Natural killer cell (primary cell): ENCODE measurements at regions not wholly inside any gene's neighbourhood (a gene's known extent, or its start where the extent isn't known, plus 50 kb on each side); places are given as distances from the start of the nearest gene placed in this dataset.

Experiments used
- ATAC-seq, 3 donors: fragments of 150-1000 bp in 2 of 3; fragments of 200-7000 bp in 1 of 3; cut with Tn5 transposase; 1 replicate in 1 of 3; 2 replicates in 2 of 3; pipeline ENCODE4 v1.10.0; 2021; ENCODE audit warnings: mild to moderate bottlenecking in 2 of 3, moderate library complexity in 2 of 3
- DNase-seq, 2 donors: peaks; one replicate each; pipeline versions ENCODE4 v3.0.0 to v3.0.0-alpha.2; 2013 to 2021; ENCODE audit warnings: mixed read lengths in 1 of 2
- H3K27ac ChIP-seq: one replicate; pipeline ENCODE4 v1.5.1; 2013; ENCODE audit warnings: mild to moderate bottlenecking, low read length
- H3K27me3 ChIP-seq: one replicate; pipeline ENCODE4 v1.6.1; 2013; ENCODE audit warnings: low read length; ENCODE audit not compliant: control insufficient read depth, insufficient read depth
- H3K36me3 ChIP-seq: one replicate; pipeline ENCODE4 v1.6.1; 2013; ENCODE audit warnings: low read length; ENCODE audit not compliant: control insufficient read depth, insufficient read depth
- H3K4me1 ChIP-seq: one replicate; pipeline ENCODE4 v1.6.1; 2013; ENCODE audit warnings: low read length; ENCODE audit not compliant: control insufficient read depth, insufficient read depth
- H3K4me3 ChIP-seq: one replicate; pipeline ENCODE4 v1.5.1; 2013; ENCODE audit warnings: low read length
- H3K9me3 ChIP-seq: one replicate; pipeline ENCODE4 v1.6.1; 2013; ENCODE audit warnings: low read length; ENCODE audit not compliant: control insufficient read depth, insufficient read depth
- H3K27ac Mint-ChIP-seq, 2 donors: one replicate each; pipeline ENCODE4 v1.8.0; 2022; ENCODE audit warnings: mild to moderate bottlenecking in 2 of 2, mixed read lengths in 2 of 2, moderate library complexity in 1 of 2
- H3K27me3 Mint-ChIP-seq, 2 donors: one replicate each; pipeline ENCODE4 v1.8.0; 2022; ENCODE audit warnings: low read depth in 2 of 2, mixed read lengths in 2 of 2
- H3K36me3 Mint-ChIP-seq: one replicate; pipeline ENCODE4 v1.8.0; 2022; ENCODE audit warnings: mixed read lengths
- H3K4me1 Mint-ChIP-seq, 2 donors: one replicate each; pipeline ENCODE4 v1.8.0; 2022; ENCODE audit warnings: mixed read lengths in 2 of 2
- H3K4me3 Mint-ChIP-seq: one replicate; pipeline ENCODE4 v1.8.0; 2022; ENCODE audit warnings: mild to moderate bottlenecking, moderate library complexity, mixed read lengths
- H3K9me3 Mint-ChIP-seq, 2 donors: one replicate each; pipeline ENCODE4 v1.8.0; 2022; ENCODE audit warnings: mixed read lengths in 2 of 2
- CTCF ChIP-seq: fragments of 200-600 bp; IDR thresholded peaks from one replicate; pipeline ENCODE4 v1.8.0; 2022; ENCODE audit warnings: antibody characterized with exemption
- WGBS: methylation state at CpG from one replicate; pipeline ENCODE4 v1.1.7; 2013; ENCODE audit warnings: missing lambda C conversion rate; ENCODE audit not compliant: insufficient coverage; 5-methylcytosine and 5-hydroxymethylcytosine counted together
- intact Hi-C: fragments of 100-400 bp; cut with micrococcal nuclease; formaldehyde crosslinking; loops from one replicate; pipeline ENCODE4 v1.14.2; 2022

DNA sequence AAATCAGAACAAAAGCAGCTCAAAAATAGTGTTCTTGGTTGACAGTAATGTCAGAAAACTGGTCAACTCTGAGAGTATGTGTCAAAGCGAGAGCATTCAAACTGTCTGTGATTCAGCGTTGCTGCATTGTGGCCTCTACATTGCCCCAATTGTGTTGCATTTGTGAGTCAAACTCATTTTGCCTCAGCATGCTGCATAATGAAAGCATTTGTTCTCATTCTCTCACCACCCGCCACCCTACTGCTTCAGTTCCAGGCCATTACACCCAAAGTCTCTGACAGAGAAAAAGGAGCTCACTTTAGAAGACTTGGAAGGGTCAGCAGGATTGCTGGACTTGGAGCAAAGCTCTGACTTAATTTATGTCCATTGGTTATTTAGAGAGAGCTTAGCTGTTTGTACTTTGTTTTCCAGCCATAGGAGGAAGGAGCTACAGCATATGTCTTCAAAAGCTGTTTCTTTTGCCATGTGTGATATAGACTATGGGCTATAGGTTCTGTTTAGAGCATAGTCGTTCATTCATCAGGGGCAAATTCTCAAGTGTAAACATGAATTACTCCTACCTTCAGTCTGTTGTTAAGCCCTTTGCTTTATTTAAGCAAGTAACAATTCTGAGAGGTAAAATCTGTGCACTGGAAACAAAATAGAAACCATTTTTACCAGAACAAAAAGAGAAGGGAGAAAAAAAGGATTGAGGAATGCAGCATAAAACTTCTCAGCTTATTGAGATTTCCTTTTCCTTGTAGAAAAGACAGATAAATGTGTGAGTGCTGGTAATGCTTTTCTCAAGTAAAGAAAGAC lies 153.4 kb upstream of the ANK2 start:
- intact Hi-C loops, result no loop called here
- no peak overlapping the region for H3K4me3 ChIP-seq
- no peaks in the 10 kb centered on the region for H3K27me3 ChIP-seq
- Mint-ChIP-seq H3K27me3 (no peaks in the 10 kb centered on the region), H3K4me3 (no peak overlapping the region), H3K27ac (no peak overlapping the region), H3K36me3 (no peaks in the 10 kb centered on the region), H3K9me3 (no peaks in the 10 kb centered on the region), H3K4me1 (no peaks in the 10 kb centered on the region)
- H3K36me3 ChIP-seq, result no peaks in the 10 kb centered on the region
- no peaks in the 10 kb centered on the region for H3K4me1 ChIP-seq
- ATAC-seq, result no peak
- no peak overlapping the region for H3K27ac ChIP-seq
- no peak for DNase-seq
- H3K9me3 ChIP-seq, result no peaks in the 10 kb centered on the region
- WGBS, result 68% methylated on average over 3 of the region's 4 CpGs
- TF ChIP-seq CTCF, result no peak

GRCh38 chr4:112896609-112897190 lies 152.8 kb upstream of the ANK2 start:
- Histone ChIP-seq H3K27ac (no peak overlapping the region), H3K4me3 (no peak overlapping the region), H3K9me3 (no peaks in the 10 kb centered on the region), H3K27me3 (no peaks in the 10 kb centered on the region), H3K36me3 (no peaks in the 10 kb centered on the region), H3K4me1 (no peaks in the 10 kb centered on the region)
- TF ChIP-seq CTCF, result no peak
- Mint-ChIP-seq H3K4me3 (no peak overlapping the region), H3K4me1 (no peaks in the 10 kb centered on the region), H3K9me3 (no peaks in the 10 kb centered on the region), H3K36me3 (no peaks in the 10 kb centered on the region), H3K27me3 (no peaks in the 10 kb centered on the region), H3K27ac (no peak overlapping the region)
- no peak for DNase-seq
- intact Hi-C loops, result no loop called here
- 68% methylated on average over 9 of the region's 9 CpGs for WGBS
- ATAC-seq, result no peak

- no peak overlapping the region for H3K4me3 Mint-ChIP-seq
- Histone ChIP-seq H3K4me1 (no peaks in the 10 kb centered on the region), H3K27me3 (no peaks in the 10 kb centered on the region), H3K9me3 (no peaks in the 10 kb centered on the region), H3K27ac (no peak overlapping the region), H3K36me3 (no peaks in the 10 kb centered on the region), H3K4me3 (no peak overlapping the region)
- ATAC-seq (no peak), DNase-seq (no peak)
- H3K9me3 Mint-ChIP-seq, result no peaks in the 10 kb centered on the region
- no peaks in the 10 kb centered on the region for H3K4me1 Mint-ChIP-seq
- no peaks in the 10 kb centered on the region for H3K36me3 Mint-ChIP-seq
- intact Hi-C loops, result no loop called here
- H3K27ac Mint-ChIP-seq, result no peak overlapping the region
- no peaks in the 10 kb centered on the region for H3K27me3 Mint-ChIP-seq
- no peak for TF ChIP-seq CTCF
- WGBS, result 66% methylated on average over 2 of the region's 2 CpGs
These were observed 151.9 kb upstream of the ANK2 start for GRCh38 chr4:112897543-112897942.
